ENCODE measurements at regions not wholly inside any gene's neighbourhood (a gene's known extent, or its start where the extent isn't known, plus 50 kb on each side); places are given as distances from the start of the nearest gene placed in this dataset.

DNA sequence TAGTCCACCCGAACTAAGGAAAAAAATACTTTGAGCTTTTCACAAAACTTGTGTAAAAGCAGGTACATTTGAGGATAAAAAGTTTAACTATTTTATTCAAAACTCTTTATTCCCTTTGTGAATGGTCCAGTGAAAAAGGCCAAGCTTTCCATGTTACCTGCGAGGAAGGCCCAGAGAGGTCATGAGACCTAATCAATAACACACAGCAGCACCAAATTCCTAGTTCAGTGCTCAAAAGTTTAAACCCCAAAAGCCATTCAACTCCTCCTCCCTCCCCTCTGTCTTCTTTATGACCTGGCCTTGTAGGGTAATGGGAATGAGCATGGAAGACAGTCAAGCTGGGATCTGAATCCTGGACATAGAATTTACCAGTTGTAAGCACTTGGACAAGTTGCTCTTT is 151.9 kb upstream of the FGGY start:
- no peak for TF ChIP-seq POLR2AphosphoS5 (IDR thresholded peaks at IDR 0.05; ENCODE audit: low read depth, low read length)
- TF ChIP-seq, protein P1, sequence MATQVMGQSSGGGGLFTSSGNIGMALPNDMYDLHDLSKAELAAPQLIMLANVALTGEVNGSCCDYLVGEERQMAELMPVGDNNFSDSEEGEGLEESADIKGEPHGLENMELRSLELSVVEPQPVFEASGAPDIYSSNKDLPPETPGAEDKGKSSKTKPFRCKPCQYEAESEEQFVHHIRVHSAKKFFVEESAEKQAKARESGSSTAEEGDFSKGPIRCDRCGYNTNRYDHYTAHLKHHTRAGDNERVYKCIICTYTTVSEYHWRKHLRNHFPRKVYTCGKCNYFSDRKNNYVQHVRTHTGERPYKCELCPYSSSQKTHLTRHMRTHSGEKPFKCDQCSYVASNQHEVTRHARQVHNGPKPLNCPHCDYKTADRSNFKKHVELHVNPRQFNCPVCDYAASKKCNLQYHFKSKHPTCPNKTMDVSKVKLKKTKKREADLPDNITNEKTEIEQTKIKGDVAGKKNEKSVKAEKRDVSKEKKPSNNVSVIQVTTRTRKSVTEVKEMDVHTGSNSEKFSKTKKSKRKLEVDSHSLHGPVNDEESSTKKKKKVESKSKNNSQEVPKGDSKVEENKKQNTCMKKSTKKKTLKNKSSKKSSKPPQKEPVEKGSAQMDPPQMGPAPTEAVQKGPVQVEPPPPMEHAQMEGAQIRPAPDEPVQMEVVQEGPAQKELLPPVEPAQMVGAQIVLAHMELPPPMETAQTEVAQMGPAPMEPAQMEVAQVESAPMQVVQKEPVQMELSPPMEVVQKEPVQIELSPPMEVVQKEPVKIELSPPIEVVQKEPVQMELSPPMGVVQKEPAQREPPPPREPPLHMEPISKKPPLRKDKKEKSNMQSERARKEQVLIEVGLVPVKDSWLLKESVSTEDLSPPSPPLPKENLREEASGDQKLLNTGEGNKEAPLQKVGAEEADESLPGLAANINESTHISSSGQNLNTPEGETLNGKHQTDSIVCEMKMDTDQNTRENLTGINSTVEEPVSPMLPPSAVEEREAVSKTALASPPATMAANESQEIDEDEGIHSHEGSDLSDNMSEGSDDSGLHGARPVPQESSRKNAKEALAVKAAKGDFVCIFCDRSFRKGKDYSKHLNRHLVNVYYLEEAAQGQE (IDR thresholded peaks at IDR 0.05; ENCODE audit: insufficient read depth in 1 of 2, low read depth in 2 of 2, low read length in 2 of 2): no peak

Data from PFSK-1 (cell line).